OCI-M2 (cell line): ENCODE measurements at regions not wholly inside any gene's neighbourhood (a gene's known extent, or its start where the extent isn't known, plus 50 kb on each side); places are given as distances from the start of the nearest gene placed in this dataset.

ENCODE experiments used
- DNase-seq: peaks from one replicate; lab custom pipeline; 2025; ENCODE audit not compliant: unreplicated experiment; lab: John Stamatoyannopoulos, UW

DNA sequence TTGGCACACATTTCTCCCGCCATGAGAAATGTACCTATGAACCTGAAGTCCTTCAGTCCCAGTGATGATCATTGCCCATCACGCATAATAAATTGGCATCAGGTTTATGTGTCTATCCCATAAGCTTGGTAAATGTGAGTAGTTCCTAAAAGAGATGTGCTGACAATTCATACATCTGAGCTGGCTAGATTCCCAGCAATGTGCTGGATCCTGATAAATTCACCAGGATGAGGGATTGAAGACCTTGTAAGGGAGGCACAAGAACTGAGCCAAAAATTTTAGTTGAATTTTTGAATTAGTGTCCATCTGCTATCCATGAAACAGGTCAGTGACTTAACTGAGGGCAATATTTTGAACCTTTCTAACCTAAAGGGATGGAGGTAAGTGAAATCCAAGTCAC lies 267.9 kb upstream of the CITED2 start:
- no peak for DNase-seq

DNA sequence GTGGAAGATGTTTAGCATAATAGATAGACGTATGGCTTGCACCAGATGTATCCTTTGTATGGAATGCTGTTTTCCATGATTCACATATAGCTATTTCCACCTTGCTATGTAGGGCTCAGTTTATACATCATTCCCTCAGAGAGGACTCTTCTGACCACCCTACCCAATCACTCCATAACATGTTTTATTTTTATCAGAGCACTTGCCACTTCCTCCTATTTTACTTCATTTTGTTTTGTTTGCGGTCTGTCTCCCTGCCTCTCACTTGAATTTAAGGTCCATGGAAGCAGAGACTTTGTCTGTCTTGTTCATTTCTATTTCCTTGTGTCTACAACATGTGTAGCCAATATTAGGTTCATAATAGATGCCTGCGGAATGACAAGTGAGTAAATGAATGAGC lies 266.9 kb upstream of the CITED2 start:
- DNase-seq = no peak

DNA sequence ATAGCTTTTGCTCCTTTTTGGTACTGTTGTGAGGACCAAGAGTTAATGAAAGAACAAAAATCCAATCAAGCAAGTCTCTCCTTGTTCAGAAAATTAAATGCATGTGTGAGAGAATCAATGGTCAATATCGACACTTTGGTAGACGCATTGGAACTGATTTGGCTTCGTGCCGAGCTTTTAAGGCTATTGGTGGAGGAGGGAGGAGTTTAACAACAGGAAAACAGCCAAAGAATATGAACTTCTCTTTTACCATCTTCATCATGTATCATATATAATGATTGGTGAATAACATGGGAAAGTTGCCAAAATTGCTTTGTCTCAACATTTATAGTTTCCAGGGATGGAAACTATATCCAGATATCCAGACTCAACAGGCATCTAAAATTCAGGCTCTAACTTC lies 266.5 kb upstream of the CITED2 start:
- no peak for DNase-seq

DNA sequence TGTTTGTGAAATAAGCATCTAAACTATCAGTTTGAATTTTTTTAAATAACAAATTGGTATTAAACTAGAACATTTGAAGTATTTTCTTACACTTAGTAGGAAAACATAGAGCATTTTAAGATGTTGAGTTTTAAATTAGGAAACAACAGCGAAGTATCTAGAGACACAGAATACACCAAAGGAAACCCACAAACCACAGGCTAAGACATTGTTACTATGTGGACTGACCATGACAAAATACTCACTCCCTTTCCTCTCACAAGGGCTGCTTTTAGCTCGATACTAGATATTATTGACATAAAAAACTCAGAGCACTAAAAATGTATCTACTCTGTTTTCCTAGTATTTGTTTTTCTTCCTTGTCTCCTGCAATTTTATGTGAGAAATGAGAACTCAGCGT lies 266.0 kb upstream of the CITED2 start:
- no peak for DNase-seq

DNA sequence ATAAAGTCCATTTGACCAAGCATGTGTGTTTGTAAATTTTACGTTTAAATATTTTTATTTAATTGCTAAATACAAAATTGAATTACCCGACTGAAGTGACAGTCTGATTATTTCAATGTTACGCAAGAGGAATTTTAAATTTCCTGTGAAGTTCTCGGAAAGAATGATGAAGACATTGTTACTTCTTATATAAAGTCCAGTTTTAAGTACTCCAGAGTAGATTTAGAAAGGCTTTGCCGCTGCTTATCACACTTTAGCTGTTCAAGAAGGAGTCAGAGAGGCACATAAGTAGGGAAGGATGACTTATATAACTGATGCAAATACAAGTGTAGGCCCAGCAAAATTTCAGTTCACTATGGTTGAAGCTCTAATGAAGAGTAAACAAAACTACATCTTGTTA lies 265.1 kb upstream of the CITED2 start:
- no peak for DNase-seq

DNA sequence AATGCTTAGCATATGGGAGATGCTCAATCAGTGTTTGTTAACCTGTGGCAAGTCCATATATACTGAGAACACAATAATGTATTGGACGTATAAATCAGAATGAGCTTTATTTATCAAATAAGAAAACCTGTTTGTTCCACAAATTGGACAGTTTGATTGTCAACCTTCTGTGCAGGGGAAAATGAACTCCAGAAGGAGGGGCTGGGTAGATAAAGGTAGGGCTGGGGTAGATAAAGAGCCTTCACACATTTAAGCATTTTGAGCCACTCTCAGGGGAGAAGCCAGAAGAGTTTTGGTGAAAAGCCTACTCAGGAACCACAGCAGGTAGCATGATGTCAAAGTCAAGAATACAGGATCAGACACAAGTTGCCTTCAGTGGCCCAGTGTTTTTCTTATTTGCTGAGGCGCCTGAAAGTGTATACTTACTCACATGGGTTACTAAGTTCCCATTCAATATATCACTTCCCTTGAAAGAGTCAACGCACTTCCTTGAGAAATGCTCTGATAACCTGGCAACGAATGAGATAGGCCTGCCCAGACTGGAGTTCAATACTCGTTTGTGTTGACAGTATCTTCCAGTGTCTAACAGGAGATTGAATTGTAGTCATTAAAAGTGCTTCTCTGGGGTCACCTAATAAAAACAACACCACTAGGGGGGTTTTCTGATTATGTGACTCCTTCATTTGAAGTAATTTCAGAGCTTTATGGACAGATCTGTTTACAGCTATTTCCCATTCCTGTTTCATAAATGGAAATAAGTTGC lies 263.9 kb upstream of the CITED2 start:
- DNase-seq = no peak

DNA sequence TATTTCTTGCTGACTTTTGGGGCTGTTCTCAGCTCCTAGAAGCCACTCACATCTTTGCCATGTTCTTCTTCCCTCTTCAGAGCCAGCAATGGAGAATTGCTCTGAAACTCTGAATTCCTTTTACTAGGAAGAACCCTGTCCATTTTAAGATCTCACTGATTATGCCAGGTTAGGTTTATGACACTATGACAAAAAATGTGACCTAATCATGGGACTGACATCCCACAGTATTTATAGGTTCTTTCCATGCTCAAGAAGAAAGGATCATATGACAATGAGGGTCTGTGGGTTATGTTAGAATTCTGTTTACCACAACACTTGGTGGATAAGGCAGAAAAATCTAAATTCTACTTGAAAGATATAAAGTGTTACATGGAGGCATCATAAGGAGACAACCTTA lies 263.3 kb upstream of the CITED2 start:
- no peak for DNase-seq

DNA sequence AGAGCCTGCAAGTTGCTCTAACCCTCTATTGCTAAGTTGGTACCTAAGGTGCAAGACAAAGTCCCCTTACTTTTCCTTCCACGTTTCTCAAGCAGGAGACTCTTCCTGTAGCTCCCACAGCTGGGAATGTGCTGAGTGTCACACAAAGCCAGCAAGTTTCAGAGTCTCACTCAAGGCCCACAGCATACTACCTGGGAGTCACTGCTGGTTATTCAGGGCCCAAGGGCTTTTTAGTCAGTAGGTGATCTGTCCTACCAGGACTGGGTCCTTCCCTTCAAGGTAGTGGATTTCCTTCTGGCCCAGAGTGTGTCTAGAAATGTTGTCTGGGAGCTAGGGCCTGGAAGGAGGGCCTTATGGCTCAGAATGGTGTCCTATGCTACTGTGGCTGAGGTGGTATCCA lies 261.9 kb upstream of the CITED2 start:
- no peak for DNase-seq

DNA sequence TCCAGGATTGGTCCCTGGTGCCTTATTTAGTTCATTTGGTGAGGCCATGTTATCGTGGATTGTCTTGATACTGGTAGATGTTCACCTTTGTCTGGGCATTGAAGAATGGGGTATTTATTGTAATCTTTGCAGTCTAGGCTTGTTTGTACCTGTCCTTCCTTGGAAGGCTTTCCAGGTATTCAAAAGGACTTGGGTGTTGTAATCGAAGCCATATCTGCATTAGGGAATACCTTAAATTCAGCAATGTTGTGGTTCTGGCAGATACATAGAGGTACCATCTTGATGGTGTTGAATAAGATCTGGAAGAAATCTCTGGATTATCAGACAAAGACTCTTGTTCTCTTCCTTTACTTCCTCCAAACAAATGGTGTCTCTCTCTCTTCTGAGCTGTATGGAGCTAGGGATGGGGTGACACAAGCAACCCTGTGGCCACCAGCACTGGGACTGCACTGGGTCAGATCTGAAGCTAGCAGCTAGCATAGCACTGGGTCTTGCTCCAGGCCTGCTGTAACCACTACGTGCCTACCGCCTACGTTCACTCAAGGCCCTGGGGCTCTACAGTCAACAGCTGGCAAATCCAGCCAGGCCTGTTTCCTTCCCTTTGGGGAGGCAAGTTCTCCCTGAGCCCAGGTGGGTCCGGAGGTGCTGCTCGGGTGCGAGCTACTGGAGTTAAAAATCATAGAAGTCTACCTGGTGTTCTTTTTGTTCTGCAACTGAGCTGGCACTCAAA lies 261.1 kb upstream of the CITED2 start:
- DNase-seq = no peak

DNA sequence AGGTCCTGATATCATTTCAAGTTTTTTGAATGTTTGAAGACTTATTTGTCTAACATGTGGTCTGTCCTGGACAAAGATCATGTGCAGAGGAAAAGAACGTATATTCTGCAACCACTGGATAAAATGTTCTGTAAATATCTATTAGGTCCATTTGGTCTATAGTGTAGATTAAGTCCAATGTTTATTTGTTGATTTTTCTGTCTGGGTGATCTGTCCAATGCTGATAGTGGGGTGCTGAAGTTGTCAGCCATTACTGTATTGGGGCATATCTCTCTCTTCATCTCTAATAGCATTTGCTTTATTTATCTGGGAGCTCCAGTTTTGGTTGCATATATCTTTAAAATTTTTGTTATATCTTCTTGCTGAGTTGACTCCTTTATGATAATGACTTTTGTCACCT lies 258.4 kb upstream of the CITED2 start:
- DNase-seq = no peak

DNA sequence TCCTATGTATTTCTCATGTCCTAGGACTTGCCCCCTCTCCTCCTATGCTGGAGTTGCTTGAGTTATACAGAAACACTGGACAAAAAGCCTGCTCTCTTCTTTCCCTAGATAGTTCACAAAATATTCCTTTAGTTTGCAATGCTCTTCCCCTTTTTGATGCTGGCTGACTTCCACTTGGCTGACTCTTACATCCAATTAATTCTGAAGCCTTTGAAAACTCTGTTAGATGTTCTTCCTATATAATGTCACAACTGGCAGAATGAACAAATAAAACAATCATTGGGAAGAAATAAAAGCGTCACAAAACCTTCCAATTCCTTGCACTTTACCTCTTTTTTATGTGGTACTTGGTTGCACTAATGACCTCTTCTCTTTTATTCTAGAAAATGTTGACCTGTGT lies 253.8 kb upstream of the CITED2 start:
- DNase-seq = no peak

DNA sequence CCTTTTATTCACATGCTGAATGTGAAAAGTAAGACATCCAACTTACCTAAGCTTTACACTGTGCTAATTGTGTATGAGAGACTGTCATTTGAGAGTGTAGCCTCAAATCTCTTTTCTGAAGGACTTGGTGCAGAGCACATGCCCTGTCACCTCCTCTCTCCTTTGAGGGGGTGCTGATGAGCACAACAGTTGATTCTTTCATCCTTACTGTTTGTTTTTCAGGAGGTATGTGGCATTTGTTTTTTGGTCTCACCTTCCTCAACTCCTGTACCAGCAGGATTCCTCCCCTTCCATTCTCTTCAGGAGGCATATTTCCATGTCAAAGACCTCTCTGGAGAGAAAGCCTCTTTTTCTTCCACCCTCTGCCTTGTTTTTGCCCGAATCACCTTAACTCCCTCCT lies 252.6 kb upstream of the CITED2 start:
- no peak for DNase-seq

DNA sequence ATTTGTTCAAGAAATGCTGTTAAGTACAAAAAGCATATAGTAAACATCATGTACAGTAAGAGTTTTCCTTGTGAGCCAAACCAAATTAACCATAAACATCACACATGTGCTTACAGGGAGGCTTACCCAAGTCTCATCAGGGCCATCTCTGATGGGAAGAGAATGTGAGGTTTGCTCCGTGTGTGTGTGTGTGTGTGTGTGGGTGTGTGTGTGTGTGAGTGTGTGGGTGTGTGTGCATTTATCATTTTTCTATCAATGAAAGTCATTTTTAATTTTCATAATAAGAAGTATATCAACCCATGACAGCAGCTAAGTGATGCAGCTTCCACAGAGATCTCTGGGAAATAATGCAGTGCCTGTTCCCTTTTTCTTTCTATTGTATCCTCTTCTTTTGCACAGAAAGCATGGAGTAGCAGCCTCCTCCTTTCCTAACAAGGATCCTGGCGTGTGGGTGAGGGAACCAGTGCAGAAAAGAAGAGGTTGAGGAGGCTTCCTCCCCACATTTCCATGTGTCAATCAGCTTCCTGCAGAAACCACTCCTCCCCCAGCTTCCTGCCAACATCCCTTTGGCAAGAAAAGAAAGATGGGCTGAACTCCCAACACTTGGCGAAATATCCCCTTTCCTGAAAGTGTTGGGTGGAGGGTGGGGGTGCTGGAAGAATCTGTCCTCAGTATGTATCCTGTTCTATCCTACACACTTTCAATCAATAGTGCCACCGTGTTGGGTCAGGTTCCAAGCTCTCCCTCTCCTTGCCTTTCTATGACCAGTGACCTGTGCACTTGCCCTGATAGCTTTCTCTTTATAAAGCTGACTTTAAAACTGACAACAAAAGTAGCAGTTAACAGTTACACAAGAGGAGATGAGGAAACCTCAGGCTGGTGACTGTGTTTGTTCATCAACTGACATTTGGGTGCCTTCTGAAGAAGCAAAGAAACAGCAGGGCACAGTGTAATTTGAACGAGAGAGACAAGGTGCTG lies 251.8 kb upstream of the CITED2 start:
- no peak for DNase-seq

DNA sequence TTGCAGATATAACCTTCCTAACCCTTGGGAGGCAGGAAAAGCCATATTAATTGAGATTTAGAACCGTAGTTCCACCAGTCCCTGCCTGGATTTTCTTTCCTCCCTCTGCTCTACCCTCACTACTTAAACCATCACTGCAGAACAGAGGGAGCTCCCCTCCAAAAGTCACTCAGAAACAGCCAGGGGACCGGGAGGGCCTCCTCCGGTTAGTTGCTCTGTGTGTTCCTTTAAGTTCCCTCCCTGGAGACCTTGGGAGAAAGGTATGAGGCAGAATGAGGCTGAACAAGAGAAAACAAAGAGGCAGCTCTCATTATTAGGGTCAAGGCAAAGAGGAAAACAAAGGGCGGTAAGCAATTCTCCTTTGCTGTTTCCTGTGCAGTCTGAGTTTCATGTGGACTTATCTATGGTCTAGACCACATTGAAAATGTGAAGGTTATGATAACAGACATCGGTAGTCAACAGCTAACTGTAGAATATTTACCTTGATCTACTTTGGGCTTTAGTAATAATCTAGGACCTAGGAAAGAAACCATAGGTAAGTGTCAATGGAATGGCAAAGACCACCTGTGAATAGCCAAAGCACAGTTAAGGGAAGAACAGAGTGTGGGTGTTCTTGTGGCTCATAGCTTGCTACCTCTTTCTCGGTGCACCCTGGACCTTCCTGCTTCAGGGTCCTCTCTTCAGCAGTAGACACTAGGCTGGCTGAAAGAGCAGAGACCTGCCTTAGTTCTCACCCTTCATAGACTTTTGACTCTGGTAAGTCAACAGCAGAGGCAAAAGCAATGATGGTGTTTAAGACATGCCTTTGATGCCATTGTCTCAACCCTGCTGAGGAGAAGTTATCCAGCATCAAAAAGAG lies 250.9 kb upstream of the CITED2 start:
- peak; percentile 62 for DNase-seq

DNA sequence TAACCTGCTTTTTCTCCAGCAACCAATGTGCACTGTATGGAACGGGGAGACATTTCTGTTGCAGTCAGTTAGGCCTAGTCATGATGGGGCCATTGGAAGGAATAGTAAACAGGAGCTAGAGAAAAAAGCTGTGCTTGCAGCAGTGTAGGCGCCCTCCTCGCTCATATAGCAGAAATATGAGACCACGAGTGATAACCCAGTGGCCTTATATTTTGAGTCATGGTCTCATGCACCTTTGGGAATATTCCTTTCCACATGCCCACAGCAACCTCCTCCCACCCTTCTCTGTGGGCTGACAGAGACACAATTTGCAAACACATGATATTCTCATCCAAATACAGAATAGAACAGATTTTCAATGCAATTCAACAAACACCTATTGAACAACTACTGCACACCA lies 248.9 kb upstream of the CITED2 start:
- DNase-seq = no peak

DNA sequence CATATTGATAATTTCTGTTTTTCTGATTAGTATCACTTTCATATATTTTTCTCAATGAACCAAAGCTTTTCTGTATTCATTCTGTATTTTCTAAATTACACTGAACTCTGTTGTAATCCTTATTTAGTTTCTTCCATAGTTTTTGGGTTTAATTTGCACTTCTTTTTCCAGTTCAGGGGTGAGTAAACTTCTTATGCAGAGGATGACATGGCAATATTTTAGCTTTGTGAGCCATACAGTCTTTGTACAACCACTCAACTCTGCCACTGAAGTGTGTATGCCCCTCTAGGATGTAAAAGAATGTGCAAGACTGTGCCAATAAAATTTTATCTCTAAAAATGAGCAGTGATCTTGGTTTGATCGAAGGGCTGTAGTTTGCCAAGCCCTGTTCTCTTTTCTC lies 239.0 kb upstream of the CITED2 start:
- DNase-seq = no peak

DNA sequence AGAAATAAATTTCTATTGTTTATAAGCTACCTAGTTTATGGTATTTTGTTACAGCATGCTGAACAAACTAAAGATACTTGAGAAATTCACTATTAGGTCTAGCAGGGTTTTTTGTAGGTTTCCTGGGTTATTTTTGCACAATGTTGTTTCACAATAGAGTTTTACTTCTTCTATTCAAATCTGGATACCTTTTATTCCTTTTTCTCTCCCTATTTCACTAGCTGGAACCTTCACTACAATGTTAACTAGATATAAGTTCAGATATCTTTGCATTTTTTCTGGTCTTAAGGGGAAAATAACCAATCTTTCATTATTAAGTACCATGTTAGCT lies 237.7 kb upstream of the CITED2 start:
- no peak for DNase-seq

DNA sequence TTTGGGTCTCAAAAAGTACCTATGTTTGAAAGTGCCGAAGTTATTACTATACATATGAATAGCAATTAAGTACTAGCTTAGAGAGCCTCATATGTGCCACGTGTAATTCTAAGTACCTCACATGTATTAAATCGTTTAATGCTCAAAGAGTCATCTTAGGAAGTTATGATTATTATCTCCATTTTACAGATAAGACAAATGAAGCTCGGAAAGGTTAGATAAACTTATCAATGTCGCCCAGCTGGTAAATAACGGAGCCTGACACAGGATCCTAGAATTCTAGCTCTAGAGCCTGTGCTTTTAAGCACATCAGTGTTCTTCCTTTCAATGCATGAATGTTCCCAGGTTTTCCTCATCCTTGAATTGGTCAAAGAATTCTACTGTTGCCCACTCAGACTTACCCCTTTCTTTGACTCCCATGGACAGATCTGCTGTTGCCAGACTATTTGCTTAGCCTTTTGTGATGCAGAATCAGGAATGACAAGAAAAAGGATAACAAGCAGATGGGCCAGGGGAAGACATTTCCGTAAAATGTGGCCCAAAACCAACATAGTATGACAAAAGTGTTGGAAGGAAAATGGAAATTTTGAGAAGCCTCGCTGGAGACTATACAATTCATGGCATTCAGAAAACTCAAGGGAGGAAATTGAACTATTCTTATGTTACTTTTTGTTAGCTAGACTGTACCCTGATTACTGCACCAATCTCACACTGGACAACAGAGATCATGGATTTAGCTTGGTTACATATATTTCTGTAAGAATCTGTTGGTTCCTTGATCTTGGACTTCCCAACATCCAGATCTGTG lies 237.1 kb upstream of the CITED2 start:
- DNase-seq = no peak

DNA sequence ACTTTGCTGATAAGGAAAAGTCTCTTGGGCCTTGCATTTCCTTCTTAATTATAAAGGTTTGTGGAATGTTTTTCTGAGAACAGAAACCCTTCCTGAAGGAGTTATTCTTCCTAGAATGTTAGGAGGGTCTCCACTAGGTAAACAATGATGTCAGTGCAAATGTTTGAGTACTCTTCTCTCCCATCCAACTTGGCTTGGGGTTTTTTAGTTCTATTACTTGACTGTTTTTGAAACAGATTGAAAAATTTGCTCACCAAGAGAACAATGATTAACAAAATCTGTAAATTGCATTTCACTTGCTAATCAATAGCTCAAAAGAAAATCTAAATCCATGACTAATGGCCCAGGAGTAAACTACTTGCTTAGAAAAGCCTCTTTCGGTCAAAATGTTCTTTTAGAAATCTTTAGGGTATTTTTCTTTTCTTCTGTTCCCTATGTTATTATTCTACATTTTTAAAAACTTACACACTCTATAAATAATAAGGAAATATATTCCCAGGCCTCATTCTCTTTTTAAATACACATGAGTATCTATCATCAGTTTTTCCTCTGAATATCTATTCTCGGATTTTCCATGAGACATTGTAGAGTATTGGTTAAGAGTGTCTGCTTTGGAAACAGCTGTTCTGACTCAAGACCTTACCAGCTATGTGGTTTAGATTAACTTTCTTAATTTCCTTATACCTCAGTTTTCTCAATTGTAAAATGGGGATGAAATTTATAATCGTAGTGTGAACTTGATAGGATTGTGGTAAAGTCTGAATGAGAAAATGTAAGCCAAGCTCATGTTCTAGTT lies 234.2 kb upstream of the CITED2 start:
- DNase-seq = no peak
